ENCODE measurements at regions not wholly inside any gene's neighbourhood (a gene's known extent, or its start where the extent isn't known, plus 50 kb on each side); places are given as distances from the start of the nearest gene placed in this dataset.
"Not testable (repeated sequence)": the region's sequence is repeated elsewhere in the genome, so short reads cannot be mapped to it uniquely, and the experiment has no call there.

GRCh38 chrX:40530509-40530908 lies 50.3 kb upstream of the ATP6AP2 start:
- Mint-ChIP-seq H3K9me3 (peaks cover 0 to 1% (median 0%) of the 10 kb centered on the region in 7 donors), H3K36me3 (no peaks in the 10 kb centered on the region), H3K4me3 (no peak overlapping the region), H3K4me1 (no peaks in the 10 kb centered on the region), H3K27me3 (peaks cover 3 to 40% (median 14%) of the 10 kb centered on the region in 3 donors), H3K27ac (no peak overlapping the region)
- DNase-seq, result no peak
- no peak for ATAC-seq (ENCODE audit: low read depth in 2 of 2)

- H3K27me3 Mint-ChIP-seq, result peaks cover 3 to 32% (median 10%) of the 10 kb centered on the region in 3 donors
- no peak for ATAC-seq (ENCODE audit: low read depth in 2 of 2)
- no peak overlapping the region for H3K4me3 Mint-ChIP-seq
- H3K36me3 Mint-ChIP-seq, result no peaks in the 10 kb centered on the region
- no peaks in the 10 kb centered on the region for H3K4me1 Mint-ChIP-seq
- H3K27ac Mint-ChIP-seq, result no peak overlapping the region
- no peak for DNase-seq
- H3K9me3 Mint-ChIP-seq, result peaks cover 0 to 1% (median 0%) of the 10 kb centered on the region in 7 donors
These were observed 53.2 kb upstream of the ATP6AP2 start for GRCh38 chrX:40527543-40527942.

GRCh38 chrX:40526412-40526811 lies 54.4 kb upstream of the ATP6AP2 start:
- DNase-seq (no peak), ATAC-seq (ENCODE audit: low read depth in 2 of 2) (no peak)
- Mint-ChIP-seq H3K9me3 (peaks cover 0 to 1% (median 0%) of the 10 kb centered on the region in 7 donors), H3K36me3 (no peaks in the 10 kb centered on the region), H3K4me1 (no peaks in the 10 kb centered on the region), H3K27ac (no peak overlapping the region), H3K4me3 (no peak overlapping the region), H3K27me3 (peaks cover 3 to 32% (median 10%) of the 10 kb centered on the region in 3 donors)

GRCh38 chrX:40525901-40526300 lies 54.9 kb upstream of the ATP6AP2 start:
- not testable (repeated sequence) for DNase-seq; H3K9me3 Mint-ChIP-seq; ATAC-seq (ENCODE audit: low read depth in 2 of 2); H3K4me3 Mint-ChIP-seq; H3K36me3 Mint-ChIP-seq; H3K4me1 Mint-ChIP-seq; H3K27ac Mint-ChIP-seq
- H3K27me3 Mint-ChIP-seq, result peaks cover 3 to 33% (median 10%) of the 10 kb centered on the region in 3 donors

- H3K27me3 Mint-ChIP-seq, result peaks cover 3 to 30% (median 10%) of the 10 kb centered on the region in 3 donors
- no peaks in the 10 kb centered on the region for H3K36me3 Mint-ChIP-seq
- no peak for ATAC-seq (ENCODE audit: low read depth in 2 of 2)
- peaks cover 0 to 1% (median 0%) of the 10 kb centered on the region in 7 donors for H3K9me3 Mint-ChIP-seq
- peak overlapping the region in 1 of 6 donors; percentile 79 for H3K27ac Mint-ChIP-seq
- DNase-seq, result no peak
- no peak overlapping the region for H3K4me3 Mint-ChIP-seq
- peaks cover 0 to 3% (median 0%) of the 10 kb centered on the region in 3 donors for H3K4me1 Mint-ChIP-seq
These were observed 56.3 kb upstream of the ATP6AP2 start for GRCh38 chrX:40524423-40524822.

- ATAC-seq (ENCODE audit: low read depth in 2 of 2) (no peak), DNase-seq (no peak)
- Mint-ChIP-seq H3K4me3 (no peak overlapping the region), H3K4me1 (peaks cover 0 to 3% (median 0%) of the 10 kb centered on the region in 3 donors), H3K27me3 (peaks cover 3 to 25% (median 8%) of the 10 kb centered on the region in 3 donors), H3K36me3 (no peaks in the 10 kb centered on the region), H3K9me3 (peaks cover 0 to 1% (median 0%) of the 10 kb centered on the region in 7 donors), H3K27ac (no peak overlapping the region)
These were observed 56.9 kb upstream of the ATP6AP2 start for GRCh38 chrX:40523852-40524251.

- peaks cover 0 to 2% (median 0%) of the 10 kb centered on the region in 7 donors for H3K9me3 Mint-ChIP-seq
- no peaks in the 10 kb centered on the region for H3K36me3 Mint-ChIP-seq
- H3K27me3 Mint-ChIP-seq, result peaks cover 0 to 22% (median 5%) of the 10 kb centered on the region in 3 donors
- no peak overlapping the region for H3K4me3 Mint-ChIP-seq
- ATAC-seq (ENCODE audit: low read depth in 2 of 2) (no peak), DNase-seq (no peak)
- H3K4me1 Mint-ChIP-seq, result peaks cover 0 to 3% (median 0%) of the 10 kb centered on the region in 3 donors
- peak overlapping the region in 1 of 6 donors; percentile 83 for H3K27ac Mint-ChIP-seq
These were observed 58.8 kb upstream of the ATP6AP2 start for GRCh38 chrX:40521868-40522450.

GRCh38 chrX:40514376-40514775 lies 66.4 kb upstream of the ATP6AP2 start:
- H3K36me3 Mint-ChIP-seq, result no peaks in the 10 kb centered on the region
- H3K4me3 Mint-ChIP-seq, result no peak overlapping the region
- ATAC-seq (ENCODE audit: low read depth in 2 of 2), result no peak
- peaks cover 0 to 15% (median 5%) of the 10 kb centered on the region in 3 donors for H3K27me3 Mint-ChIP-seq
- H3K4me1 Mint-ChIP-seq, result no peaks in the 10 kb centered on the region
- H3K9me3 Mint-ChIP-seq, result peaks cover 0 to 9% (median 2%) of the 10 kb centered on the region in 7 donors
- H3K27ac Mint-ChIP-seq, result peak overlapping the region in 1 of 6 donors; percentile 61
- no peak for DNase-seq

- Mint-ChIP-seq H3K36me3 (no peaks in the 10 kb centered on the region), H3K4me1 (no peaks in the 10 kb centered on the region), H3K9me3 (peaks cover 0 to 9% (median 2%) of the 10 kb centered on the region in 7 donors), H3K27me3 (peaks cover 0 to 20% (median 5%) of the 10 kb centered on the region in 3 donors), H3K27ac (peak overlapping the region in 1 of 6 donors; percentile 61), H3K4me3 (no peak overlapping the region)
- ATAC-seq (ENCODE audit: low read depth in 2 of 2), result no peak
- no peak for DNase-seq
These were observed 66.9 kb upstream of the ATP6AP2 start for GRCh38 chrX:40513835-40514234.

- ATAC-seq (ENCODE audit: low read depth in 2 of 2) (no peak), DNase-seq (no peak)
- Mint-ChIP-seq H3K27ac (no peak overlapping the region), H3K4me3 (no peak overlapping the region), H3K27me3 (peaks cover 0 to 18% (median 0%) of the 10 kb centered on the region in 3 donors), H3K36me3 (no peaks in the 10 kb centered on the region), H3K9me3 (peaks cover 0 to 9% (median 2%) of the 10 kb centered on the region in 7 donors), H3K4me1 (no peaks in the 10 kb centered on the region)
These were observed 67.8 kb upstream of the ATP6AP2 start for GRCh38 chrX:40513012-40513411.

GRCh38 chrX:40511258-40511657 lies 69.5 kb upstream of the ATP6AP2 start:
- no peak for ATAC-seq (ENCODE audit: low read depth in 2 of 2)

GRCh38 chrX:40508560-40508959 lies 72.2 kb upstream of the ATP6AP2 start:
- Mint-ChIP-seq H3K27me3 (peaks cover 0 to 31% (median 0%) of the 10 kb centered on the region in 3 donors), H3K27ac (peak overlapping the region in 1 of 6 donors; percentile 73), H3K9me3 (peaks cover 0 to 9% (median 0%) of the 10 kb centered on the region in 7 donors), H3K36me3 (no peaks in the 10 kb centered on the region), H3K4me1 (no peaks in the 10 kb centered on the region), H3K4me3 (no peak overlapping the region)
- DNase-seq (no peak), ATAC-seq (ENCODE audit: low read depth in 2 of 2) (no peak)

More at GRCh38 chrX:40511258-40511657, 69.5 kb upstream of the ATP6AP2 start:
- Mint-ChIP-seq H3K36me3 (no peaks in the 10 kb centered on the region), H3K27ac (no peak overlapping the region), H3K27me3 (peaks cover 0 to 22% (median 0%) of the 10 kb centered on the region in 3 donors), H3K9me3 (peaks cover 0 to 9% (median 0%) of the 10 kb centered on the region in 7 donors), H3K4me1 (no peaks in the 10 kb centered on the region), H3K4me3 (no peak overlapping the region)
- no peak for DNase-seq

- H3K4me3 Mint-ChIP-seq, result no peak overlapping the region
- no peaks in the 10 kb centered on the region for H3K4me1 Mint-ChIP-seq
- peak overlapping the region in 1 of 6 donors; percentile 7 for H3K27ac Mint-ChIP-seq
- ATAC-seq (ENCODE audit: low read depth in 2 of 2), result no peak
- no peak for DNase-seq
- no peaks in the 10 kb centered on the region for H3K36me3 Mint-ChIP-seq
- H3K9me3 Mint-ChIP-seq, result peaks cover 0 to 9% (median 0%) of the 10 kb centered on the region in 7 donors
- peaks cover 0 to 43% (median 0%) of the 10 kb centered on the region in 3 donors for H3K27me3 Mint-ChIP-seq
These were observed 74.4 kb upstream of the ATP6AP2 start for GRCh38 chrX:40506201-40506985.

Measured in naive B cell (primary cell).